SU-DHL-6 (cell line): ENCODE measurements at regions not wholly inside any gene's neighbourhood (a gene's known extent, or its start where the extent isn't known, plus 50 kb on each side); places are given as distances from the start of the nearest gene placed in this dataset.

ENCODE experiments used
- H2AFZ ChIP-seq: fragments of 200-600 bp; sonication (generic); 2 replicates; pipeline ENCODE4 v1.6.1; 2014; ENCODE audit warnings: low read depth, mild to moderate bottlenecking, moderate library complexity, mixed read lengths, antibody characterized with exemption, low read length; ENCODE audit not compliant: severe bottlenecking
- H3F3A ChIP-seq: fragments of 200-600 bp; shearing (Covaris generic); 2 replicates; pipeline ENCODE4 v1.6.0; 2016; ENCODE audit warnings: antibody characterized with exemption, mild to moderate bottlenecking; ENCODE audit not compliant: insufficient read depth
- H3K27ac ChIP-seq: fragments of 200-600 bp; sonication (generic); 2 replicates; pipeline ENCODE4 v1.5.1; 2016; ENCODE audit warnings: low read depth, mild to moderate bottlenecking, low read length, moderate library complexity, mixed read lengths
- H3K27me3 ChIP-seq: fragments of 200-600 bp; sonication (generic), shearing (Covaris generic); 2 replicates; pipeline ENCODE4 v1.6.0; 2014; ENCODE audit warnings: mild to moderate bottlenecking, low read length
- H3K36me3 ChIP-seq: fragments of 200-600 bp; sonication (generic); 2 replicates; pipeline ENCODE4 v1.6.1; 2014; ENCODE audit warnings: mild to moderate bottlenecking, low read length, mixed read lengths
- H3K4me2 ChIP-seq: fragments of 300-600, 200-600 bp; shearing (Covaris generic), sonication (generic); 2 replicates; pipeline ENCODE4 v1.6.0; 2014; ENCODE audit warnings: low read length, low read depth, mild to moderate bottlenecking; ENCODE audit not compliant: poor library complexity, severe bottlenecking
- H3K4me3 ChIP-seq: fragments of 200-600 bp; sonication (generic); 2 replicates; pipeline ENCODE4 v1.5.1; 2014; ENCODE audit warnings: antibody characterized with exemption, low read length, mild to moderate bottlenecking, mixed read lengths; ENCODE audit not compliant: insufficient read depth, poor library complexity, severe bottlenecking
- H3K79me2 ChIP-seq: fragments of 200-600 bp; sonication (generic); 2 replicates; pipeline ENCODE4 v1.6.1; 2014; ENCODE audit warnings: mild to moderate bottlenecking, low read length, moderate library complexity; ENCODE audit not compliant: insufficient read depth
- H3K9ac ChIP-seq: fragments of 200-600 bp; sonication (generic); 2 replicates; pipeline ENCODE4 v1.7.0; 2014; ENCODE audit warnings: mild to moderate bottlenecking, low read length
- H3K9me2 ChIP-seq: fragments of 200-600 bp; sonication (generic); replicated peaks from 2 replicates; pipeline ENCODE4 v1.6.1; 2014; ENCODE audit warnings: low read length; ENCODE audit not compliant: insufficient read depth
- H3K9me3 ChIP-seq: fragments of 200-600 bp; sonication (generic); 2 replicates; pipeline ENCODE4 v1.6.1; 2014; ENCODE audit warnings: low read length, mixed read lengths; ENCODE audit not compliant: insufficient read depth
- H4K20me1 ChIP-seq: fragments of 200-600 bp; sonication (generic); 2 replicates; pipeline ENCODE4 v1.6.1; 2014; ENCODE audit warnings: low read depth, mild to moderate bottlenecking, antibody characterized with exemption, low read length, moderate library complexity, mixed read lengths
- EZH2phosphoT487 ChIP-seq: fragments of 200-600 bp; sonication (generic), shearing (Covaris generic); conservative IDR thresholded peaks from 2 replicates; pipeline ENCODE4 v1.6.1; 2018; ENCODE audit warnings: mild to moderate bottlenecking, antibody characterized with exemption, low read length, moderate library complexity, mixed read lengths
- TF ChIP-seq, protein P1 (sequence below): fragments of 200-600 bp; sonication (generic); IDR thresholded peaks from one replicate; pipeline ENCODE4 v1.5.1; 2017; ENCODE audit warnings: antibody characterized with exemption, mild to moderate bottlenecking, low read length, moderate library complexity; ENCODE audit not compliant: insufficient read depth, poor library complexity, severe bottlenecking

DNA sequence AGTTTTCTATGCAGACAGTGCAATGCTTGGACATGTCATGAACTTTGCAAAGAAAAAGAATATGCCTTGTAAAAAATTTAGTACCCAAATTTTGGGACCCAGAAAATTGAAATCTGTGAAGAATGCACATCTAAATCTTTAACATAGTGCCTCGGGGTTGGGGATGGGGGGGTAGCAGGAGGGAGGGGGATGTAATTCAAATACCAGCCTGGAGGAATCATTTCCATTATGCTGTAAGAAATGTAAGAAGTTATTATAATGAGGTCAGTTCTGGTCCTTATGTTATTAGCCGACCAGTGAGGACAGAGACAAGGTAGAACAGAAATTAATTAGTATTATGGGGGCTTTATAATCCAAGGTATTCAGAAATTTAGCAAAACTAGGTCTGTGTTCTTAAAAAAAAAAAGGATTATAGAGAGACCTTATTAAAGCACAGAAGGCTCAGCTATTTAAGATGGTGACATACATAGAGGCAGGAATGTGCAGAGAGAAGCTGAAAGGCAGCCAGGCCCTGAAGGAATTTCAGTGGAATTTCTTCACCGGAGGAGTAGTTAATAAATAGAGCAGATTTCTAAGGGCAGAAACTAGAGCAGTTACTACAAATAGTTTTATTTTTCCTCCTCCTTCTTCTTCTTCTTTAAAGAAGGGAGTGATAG, 89.0 kb upstream of the RBMS1 start:
- H2AFZ ChIP-seq, result no peak overlapping the region
- no peak overlapping the region for H3K4me2 ChIP-seq

DNA sequence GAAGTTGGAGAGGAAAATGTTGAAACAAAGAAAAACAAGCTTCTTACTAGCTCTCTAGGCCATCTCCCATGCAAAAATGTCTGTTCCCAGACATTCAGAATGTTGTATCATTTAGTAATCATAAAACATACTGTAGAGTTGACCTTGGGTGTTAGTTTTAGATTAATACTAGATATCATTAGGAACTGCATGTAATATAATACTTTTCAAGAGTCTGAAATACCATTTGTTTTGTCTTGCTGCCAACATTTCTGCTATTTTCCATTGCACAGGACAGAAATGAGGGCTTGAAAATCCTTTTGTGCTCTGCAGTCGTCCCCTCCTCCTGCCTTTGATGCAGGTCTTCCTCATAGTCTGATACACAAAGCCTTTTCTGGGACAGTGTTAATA, 89.5 kb upstream of the RBMS1 start:
- Histone ChIP-seq H3F3A (no peaks in the 10 kb centered on the region), H3K79me2 (no peaks in the 10 kb centered on the region), H3K4me2 (no peak overlapping the region), H3K36me3 (no peaks in the 10 kb centered on the region), H3K4me3 (no peak overlapping the region), H3K27me3 (no peaks in the 10 kb centered on the region), H2AFZ (no peak overlapping the region), H4K20me1 (no peaks in the 10 kb centered on the region), H3K9me3 (no peaks in the 10 kb centered on the region), H3K9ac (no peak overlapping the region), H3K9me2 (no peaks in the 10 kb centered on the region), H3K27ac (no peak overlapping the region)
- TF ChIP-seq, protein P1, sequence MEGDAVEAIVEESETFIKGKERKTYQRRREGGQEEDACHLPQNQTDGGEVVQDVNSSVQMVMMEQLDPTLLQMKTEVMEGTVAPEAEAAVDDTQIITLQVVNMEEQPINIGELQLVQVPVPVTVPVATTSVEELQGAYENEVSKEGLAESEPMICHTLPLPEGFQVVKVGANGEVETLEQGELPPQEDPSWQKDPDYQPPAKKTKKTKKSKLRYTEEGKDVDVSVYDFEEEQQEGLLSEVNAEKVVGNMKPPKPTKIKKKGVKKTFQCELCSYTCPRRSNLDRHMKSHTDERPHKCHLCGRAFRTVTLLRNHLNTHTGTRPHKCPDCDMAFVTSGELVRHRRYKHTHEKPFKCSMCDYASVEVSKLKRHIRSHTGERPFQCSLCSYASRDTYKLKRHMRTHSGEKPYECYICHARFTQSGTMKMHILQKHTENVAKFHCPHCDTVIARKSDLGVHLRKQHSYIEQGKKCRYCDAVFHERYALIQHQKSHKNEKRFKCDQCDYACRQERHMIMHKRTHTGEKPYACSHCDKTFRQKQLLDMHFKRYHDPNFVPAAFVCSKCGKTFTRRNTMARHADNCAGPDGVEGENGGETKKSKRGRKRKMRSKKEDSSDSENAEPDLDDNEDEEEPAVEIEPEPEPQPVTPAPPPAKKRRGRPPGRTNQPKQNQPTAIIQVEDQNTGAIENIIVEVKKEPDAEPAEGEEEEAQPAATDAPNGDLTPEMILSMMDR, result no peak
- no peak for TF ChIP-seq EZH2phosphoT487

More for the DNA sequence above, 89.0 kb upstream of the RBMS1 start:
- Histone ChIP-seq H3K4me3 (no peak overlapping the region), H3K9me3 (no peaks in the 10 kb centered on the region), H3K36me3 (no peaks in the 10 kb centered on the region), H3K27me3 (no peaks in the 10 kb centered on the region), H3K79me2 (no peaks in the 10 kb centered on the region), H3K9ac (no peak overlapping the region), H3K9me2 (no peaks in the 10 kb centered on the region), H3K27ac (no peak overlapping the region), H4K20me1 (no peaks in the 10 kb centered on the region), H3F3A (no peaks in the 10 kb centered on the region)
- TF ChIP-seq, protein P1, result no peak
- TF ChIP-seq EZH2phosphoT487, result no peak

DNA sequence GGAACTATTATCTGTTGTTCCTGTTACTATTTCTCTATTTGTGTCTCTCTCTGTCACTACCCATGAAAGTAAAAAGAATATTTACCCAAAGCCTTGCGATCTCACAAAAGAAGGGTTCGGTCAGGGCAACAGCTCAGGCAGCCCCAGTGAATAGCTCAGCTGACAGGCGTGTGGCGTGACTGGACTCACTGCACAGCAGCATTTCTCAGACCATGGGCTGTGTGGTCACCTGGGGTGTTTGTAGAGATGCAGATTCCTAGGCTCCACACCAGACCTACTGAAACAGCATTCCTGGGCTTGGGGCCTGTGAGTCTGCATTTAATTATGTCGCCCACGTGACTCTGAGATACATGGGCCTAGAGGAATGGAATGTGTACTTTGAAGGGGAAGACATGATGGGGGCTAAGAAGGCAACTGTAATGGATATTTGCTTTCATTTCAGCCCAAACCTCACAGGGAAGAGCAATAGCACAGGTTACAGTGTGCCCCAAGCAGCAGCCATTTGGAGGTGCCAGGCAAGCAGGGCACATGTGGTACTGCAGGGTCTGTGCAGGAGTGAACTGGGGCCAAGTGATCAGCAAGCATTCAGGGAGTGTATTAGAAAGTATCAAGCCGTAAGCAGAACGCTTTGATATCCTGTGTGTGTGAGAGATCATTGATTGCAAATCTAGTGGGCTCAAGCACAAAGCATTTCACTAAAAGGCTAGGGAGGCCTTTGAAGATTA, 90.4 kb upstream of the RBMS1 start:
- H3K27ac ChIP-seq, result no peak overlapping the region
- H3K4me2 ChIP-seq, result no peak overlapping the region
- H4K20me1 ChIP-seq, result no peaks in the 10 kb centered on the region
- no peaks in the 10 kb centered on the region for H3F3A ChIP-seq
- no peaks in the 10 kb centered on the region for H3K36me3 ChIP-seq
- no peak overlapping the region for H3K4me3 ChIP-seq
- no peaks in the 10 kb centered on the region for H3K27me3 ChIP-seq
- no peaks in the 10 kb centered on the region for H3K9me3 ChIP-seq
- no peaks in the 10 kb centered on the region for H3K9me2 ChIP-seq
- no peak overlapping the region for H2AFZ ChIP-seq
- no peak overlapping the region for H3K9ac ChIP-seq
- H3K79me2 ChIP-seq, result no peaks in the 10 kb centered on the region
- no peak for TF ChIP-seq EZH2phosphoT487
- TF ChIP-seq, protein P1, result no peak
